Right atrium auricular region (tissue), 2 donors: ENCODE measurements at regions not wholly inside any gene's neighbourhood (a gene's known extent, or its start where the extent isn't known, plus 50 kb on each side); places are given as distances from the start of the nearest gene placed in this dataset.

Experiments used
- DNase-seq: peaks from one replicate; pipeline ENCODE4 v3.0.0-alpha.2; 2019; ENCODE audit warnings: low spot score
- H3K27ac ChIP-seq, 2 donors: fragments of 200-600 bp; sonication (generic); 1 replicate in 1 of 2; 2 replicates in 1 of 2; pipeline ENCODE4 v1.5.1; 2016 to 2019
- H3K27me3 ChIP-seq, 2 donors: fragments of 200-600 bp; sonication (generic); one replicate each; pipeline versions ENCODE4 v1.5.1 to v1.6.0; 2017 to 2019
- H3K36me3 ChIP-seq: fragments of 200-600 bp; sonication (generic); one replicate; pipeline ENCODE4 v1.5.1; 2016
- H3K4me1 ChIP-seq, 2 donors: fragments of 200-600 bp; sonication (generic); one replicate each; pipeline versions ENCODE4 v1.5.1 to v1.6.0; 2017 to 2019
- H3K4me3 ChIP-seq, 2 donors: fragments of 200-600 bp; sonication (generic); 1 replicate in 1 of 2; 2 replicates in 1 of 2; pipeline ENCODE4 v1.5.1; 2017 to 2019; ENCODE audit warnings: mild to moderate bottlenecking in 1 of 2, moderate library complexity in 1 of 2
- H3K9me3 ChIP-seq, 2 donors: fragments of 200-600 bp; sonication (generic); one replicate each; pipeline ENCODE4 v1.5.1; 2019
- TF ChIP-seq, protein P1 (sequence below), 2 donors: fragments of 200-600 bp; sonication (generic); IDR thresholded peaks; one replicate each; pipeline ENCODE4 v1.5.1; 2019; ENCODE audit warnings: antibody characterized with exemption in 2 of 2

DNA sequence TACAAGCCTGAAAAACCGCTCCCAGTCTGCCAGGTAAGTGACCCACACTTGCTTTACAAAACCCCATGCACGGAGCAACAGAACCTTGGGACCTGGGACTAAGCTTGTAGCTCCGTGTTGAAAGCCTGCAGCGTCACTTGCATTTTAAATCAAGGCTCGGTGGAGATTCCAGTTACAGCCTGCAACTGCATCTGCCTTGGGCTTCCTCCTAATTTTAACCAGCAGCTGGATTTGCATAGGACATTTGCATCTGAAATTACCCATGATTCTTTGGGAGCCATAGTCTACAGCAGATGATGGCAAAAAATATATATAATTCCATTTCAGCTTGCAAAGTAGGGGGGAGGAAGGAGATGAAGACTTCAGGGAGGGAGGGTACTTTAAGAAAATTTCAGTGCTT, 62.4 kb upstream of the IGSF21 start:
- H3K9me3 ChIP-seq, result no peaks in the 10 kb centered on the region
- TF ChIP-seq, protein P1, sequence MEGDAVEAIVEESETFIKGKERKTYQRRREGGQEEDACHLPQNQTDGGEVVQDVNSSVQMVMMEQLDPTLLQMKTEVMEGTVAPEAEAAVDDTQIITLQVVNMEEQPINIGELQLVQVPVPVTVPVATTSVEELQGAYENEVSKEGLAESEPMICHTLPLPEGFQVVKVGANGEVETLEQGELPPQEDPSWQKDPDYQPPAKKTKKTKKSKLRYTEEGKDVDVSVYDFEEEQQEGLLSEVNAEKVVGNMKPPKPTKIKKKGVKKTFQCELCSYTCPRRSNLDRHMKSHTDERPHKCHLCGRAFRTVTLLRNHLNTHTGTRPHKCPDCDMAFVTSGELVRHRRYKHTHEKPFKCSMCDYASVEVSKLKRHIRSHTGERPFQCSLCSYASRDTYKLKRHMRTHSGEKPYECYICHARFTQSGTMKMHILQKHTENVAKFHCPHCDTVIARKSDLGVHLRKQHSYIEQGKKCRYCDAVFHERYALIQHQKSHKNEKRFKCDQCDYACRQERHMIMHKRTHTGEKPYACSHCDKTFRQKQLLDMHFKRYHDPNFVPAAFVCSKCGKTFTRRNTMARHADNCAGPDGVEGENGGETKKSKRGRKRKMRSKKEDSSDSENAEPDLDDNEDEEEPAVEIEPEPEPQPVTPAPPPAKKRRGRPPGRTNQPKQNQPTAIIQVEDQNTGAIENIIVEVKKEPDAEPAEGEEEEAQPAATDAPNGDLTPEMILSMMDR (IDR thresholded peaks at IDR 0.05), result no peak
- H3K4me1 ChIP-seq, result peaks cover 0 to 4% of the 10 kb centered on the region in 2 donors
- no peak for DNase-seq
- no peaks in the 10 kb centered on the region for H3K27me3 ChIP-seq
- no peak overlapping the region for H3K4me3 ChIP-seq
- H3K36me3 ChIP-seq, result no peaks in the 10 kb centered on the region
- no peak overlapping the region for H3K27ac ChIP-seq

DNA sequence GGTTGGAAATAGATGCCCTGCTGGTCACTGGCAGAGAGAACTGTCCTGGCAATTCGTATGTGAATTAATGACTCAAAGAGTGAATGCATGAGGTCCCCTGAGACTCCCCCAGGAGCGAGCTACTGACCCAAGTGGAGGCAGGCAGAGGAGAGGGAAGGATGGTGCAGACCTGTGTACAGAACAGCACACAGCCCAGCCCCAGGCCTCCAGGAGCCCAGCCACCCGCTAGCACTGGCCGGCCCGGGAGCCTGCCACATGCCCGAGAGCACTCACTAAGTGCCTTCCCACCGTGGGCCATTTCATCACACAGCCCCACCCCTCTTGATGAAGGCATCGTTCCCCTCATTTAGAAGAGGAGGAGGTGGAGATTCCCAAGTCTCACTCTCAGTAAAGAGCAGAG, 62.0 kb upstream of the IGSF21 start:
- Histone ChIP-seq H3K27me3 (no peaks in the 10 kb centered on the region), H3K36me3 (no peaks in the 10 kb centered on the region), H3K4me3 (no peak overlapping the region), H3K4me1 (peaks cover 0 to 4% of the 10 kb centered on the region in 2 donors), H3K9me3 (no peaks in the 10 kb centered on the region), H3K27ac (no peak overlapping the region)
- TF ChIP-seq, protein P1 (IDR thresholded peaks at IDR 0.05), result no peak
- no peak for DNase-seq

DNA sequence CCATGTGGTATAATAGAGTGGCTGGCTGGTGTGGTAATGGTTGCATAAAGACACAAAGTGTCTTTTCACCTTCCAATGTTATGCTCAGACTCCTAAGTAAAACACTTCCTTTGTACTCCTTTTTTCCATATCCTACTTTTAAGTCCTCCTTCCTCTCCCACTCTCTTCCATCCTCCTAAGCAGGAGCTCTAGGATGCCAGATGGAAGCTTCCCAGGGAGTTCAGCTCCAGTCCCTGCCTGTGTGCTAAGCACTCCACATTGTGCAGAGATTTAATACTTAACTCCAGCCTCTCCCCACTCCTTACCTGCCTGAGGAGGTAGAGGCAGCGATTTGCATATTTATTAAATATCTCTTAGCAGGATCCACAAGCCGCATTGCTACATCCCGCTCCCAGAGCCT, 60.5 kb upstream of the IGSF21 start:
- Histone ChIP-seq H3K9me3 (no peaks in the 10 kb centered on the region), H3K4me1 (no peaks in the 10 kb centered on the region), H3K4me3 (no peak overlapping the region), H3K27ac (no peak overlapping the region), H3K36me3 (no peaks in the 10 kb centered on the region), H3K27me3 (no peaks in the 10 kb centered on the region)
- no peak for DNase-seq
- TF ChIP-seq, protein P1 (IDR thresholded peaks at IDR 0.05), result no peak

DNA sequence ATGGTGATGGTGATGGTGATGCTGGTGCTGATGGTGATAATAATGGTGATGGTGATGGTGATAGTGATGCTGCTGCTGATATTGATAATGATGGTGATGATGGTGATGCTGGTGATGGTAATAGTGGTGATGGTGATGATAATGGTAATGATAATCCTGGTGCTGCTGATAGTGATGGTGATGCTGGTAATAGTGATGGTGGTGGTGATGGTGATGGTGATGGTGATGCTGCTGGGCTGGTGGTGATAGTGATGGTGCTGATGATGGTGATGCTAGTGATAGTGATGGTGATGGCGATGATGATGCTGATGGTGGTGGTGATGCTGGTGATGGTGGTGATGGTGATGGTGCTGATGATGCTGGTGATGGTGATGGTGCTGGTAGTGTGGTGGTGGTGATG, 58.4 kb upstream of the IGSF21 start:
- H3K27ac ChIP-seq, result no peak overlapping the region
- H3K9me3 ChIP-seq, result no peaks in the 10 kb centered on the region
- no peak overlapping the region for H3K4me3 ChIP-seq
- no peaks in the 10 kb centered on the region for H3K36me3 ChIP-seq
- H3K27me3 ChIP-seq, result no peaks in the 10 kb centered on the region
- TF ChIP-seq, protein P1 (IDR thresholded peaks at IDR 0.05), result no peak
- H3K4me1 ChIP-seq, result no peaks in the 10 kb centered on the region
- DNase-seq, result no peak

DNA sequence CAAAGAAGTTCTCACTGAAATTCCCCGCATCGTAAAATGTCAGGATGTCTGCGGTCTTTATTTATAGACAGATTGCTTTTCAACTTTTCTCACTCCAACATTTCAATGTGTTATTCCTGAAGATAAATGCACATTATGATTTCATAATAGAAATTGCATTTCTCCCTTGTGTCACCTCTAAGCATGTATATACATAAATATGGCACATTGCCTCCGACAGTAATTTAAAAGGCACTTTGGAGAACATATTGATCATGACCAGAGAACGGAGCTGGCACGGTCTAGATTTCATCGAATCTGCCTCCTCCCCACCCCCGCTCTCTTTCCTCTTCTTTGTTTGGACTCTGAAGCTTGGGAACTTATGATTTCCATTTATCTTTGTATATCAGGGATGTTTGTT, 54.9 kb upstream of the IGSF21 start:
- H3K27ac ChIP-seq, result no peak overlapping the region
- H3K4me3 ChIP-seq, result no peak overlapping the region
- DNase-seq, result no peak
- no peaks in the 10 kb centered on the region for H3K36me3 ChIP-seq
- no peaks in the 10 kb centered on the region for H3K9me3 ChIP-seq
- H3K27me3 ChIP-seq, result no peaks in the 10 kb centered on the region
- H3K4me1 ChIP-seq, result no peaks in the 10 kb centered on the region
- TF ChIP-seq, protein P1 (IDR thresholded peaks at IDR 0.05), result no peak

DNA sequence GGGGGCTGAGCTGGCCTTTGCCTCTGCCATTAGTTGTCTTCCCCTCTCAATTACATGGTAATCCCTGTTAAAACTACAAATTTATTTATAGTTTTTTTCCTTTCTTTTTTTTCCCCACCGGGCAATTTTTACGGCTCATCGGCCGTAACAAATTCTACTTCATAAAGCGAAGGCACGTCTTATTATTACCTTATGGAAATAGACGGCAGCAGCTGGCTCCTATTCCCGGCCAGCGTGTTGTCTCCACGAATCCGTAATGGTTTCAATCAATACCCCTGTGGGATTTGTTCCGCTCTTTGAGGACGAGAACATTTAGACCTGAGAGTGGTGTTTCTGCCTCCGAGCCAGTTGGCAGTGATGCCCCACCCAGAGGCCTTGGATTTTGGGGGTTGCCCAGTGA, 52.4 kb upstream of the IGSF21 start:
- Histone ChIP-seq H3K27ac (no peak overlapping the region), H3K4me3 (no peak overlapping the region), H3K36me3 (no peaks in the 10 kb centered on the region), H3K27me3 (no peaks in the 10 kb centered on the region), H3K9me3 (no peaks in the 10 kb centered on the region), H3K4me1 (no peaks in the 10 kb centered on the region)
- no peak for DNase-seq
- TF ChIP-seq, protein P1 (IDR thresholded peaks at IDR 0.05), result no peak
